Mucosa of descending colon (tissue), 3 donors: ENCODE measurements at regions not wholly inside any gene's neighbourhood (a gene's known extent, or its start where the extent isn't known, plus 50 kb on each side); places are given as distances from the start of the nearest gene placed in this dataset.
"Not testable (repeated sequence)": the region's sequence is repeated elsewhere in the genome, so short reads cannot be mapped to it uniquely, and the experiment has no call there.

Experiments
- ATAC-seq: fragments of 200-7000 bp; cut with Tn5 transposase; one replicate; pipeline ENCODE4 v1.9.1; 2020; ENCODE audit warnings: mild to moderate bottlenecking, moderate library complexity
- DNase-seq, 3 donors: peaks; one replicate each; pipeline ENCODE4 v3.0.0-alpha.2; 2020
- H3K36me3 ChIP-seq: fragments of 200-600 bp; one replicate; pipeline ENCODE4 v1.8.0; 2021; ENCODE audit warnings: low read depth, mild to moderate bottlenecking
- H3K4me1 ChIP-seq: fragments of 200-600 bp; one replicate; pipeline ENCODE4 v1.8.0; 2021; ENCODE audit warnings: low read depth, mild to moderate bottlenecking
- H3K4me3 ChIP-seq: fragments of 200-600 bp; one replicate; pipeline ENCODE4 v1.8.0; 2021; ENCODE audit warnings: mild to moderate bottlenecking
- H3K9me3 ChIP-seq: fragments of 200-600 bp; one replicate; pipeline ENCODE4 v1.8.0; 2021; ENCODE audit warnings: mild to moderate bottlenecking
- CTCF ChIP-seq: fragments of 200-600 bp; IDR thresholded peaks from one replicate; pipeline ENCODE4 v1.8.0; 2022; ENCODE audit warnings: antibody characterized with exemption, mild to moderate bottlenecking
- intact Hi-C, 2 donors: fragments of 100-400 bp; cut with DNase I in 1 of 2; cut with micrococcal nuclease in 1 of 2; formaldehyde crosslinking; loops; one replicate each; pipeline versions ENCODE4 v1.11.0 to v1.11.1; 2022; cut with DNase I, micrococcal nuclease
- donor health status: DM: no; HTN: no; CAD: no; lungs with moderate emphysema.
- donor health status: DM: no; HTN: no; CAD: no.
- donor health status: DM: no; HTN: yes; CAD: no.

- no peaks in the 10 kb centered on the region for H3K9me3 ChIP-seq
- H3K36me3 ChIP-seq: no peaks in the 10 kb centered on the region
- DNase-seq (peak in 2 of 3 donors; percentile 28 to 42), ATAC-seq (peak; percentile 71)
- no peak overlapping the region for H3K4me3 ChIP-seq
- no peak for TF ChIP-seq CTCF
- intact Hi-C loops: no loop called here
- peaks cover 4% of the 10 kb centered on the region for H3K4me1 ChIP-seq
These were observed 254.8 kb upstream of the CTBP2 start for GRCh38 chr10:125415006-125415633.

GRCh38 chr10:125411724-125412123, 251.4 kb upstream of the CTBP2 start:
- H3K9me3 ChIP-seq: no peaks in the 10 kb centered on the region
- ATAC-seq (no peak), DNase-seq (no peak)
- no peaks in the 10 kb centered on the region for H3K36me3 ChIP-seq
- no peak for TF ChIP-seq CTCF
- intact Hi-C loops: no loop called here
- H3K4me3 ChIP-seq: no peak overlapping the region
- peaks cover 4% of the 10 kb centered on the region for H3K4me1 ChIP-seq

- no peak for TF ChIP-seq CTCF
- Histone ChIP-seq H3K4me3 (no peak overlapping the region), H3K36me3 (no peaks in the 10 kb centered on the region), H3K4me1 (peaks cover 3% of the 10 kb centered on the region), H3K9me3 (no peaks in the 10 kb centered on the region)
- DNase-seq (no peak), ATAC-seq (no peak)
- intact Hi-C loops: no loop called here
These were observed 249.4 kb upstream of the CTBP2 start for GRCh38 chr10:125409756-125410155.

- Histone ChIP-seq H3K36me3 (no peaks in the 10 kb centered on the region), H3K4me3 (no peak overlapping the region), H3K9me3 (no peaks in the 10 kb centered on the region), H3K4me1 (no peaks in the 10 kb centered on the region)
- ATAC-seq (no peak), DNase-seq (no peak)
- intact Hi-C loops: no loop called here
- no peak for TF ChIP-seq CTCF
These were observed 247.2 kb upstream of the CTBP2 start for GRCh38 chr10:125407557-125407956.

GRCh38 chr10:125407000-125407502, 246.7 kb upstream of the CTBP2 start:
- Histone ChIP-seq H3K36me3 (no peaks in the 10 kb centered on the region), H3K9me3 (no peaks in the 10 kb centered on the region), H3K4me3 (no peak overlapping the region), H3K4me1 (no peaks in the 10 kb centered on the region)
- intact Hi-C loops: no loop called here
- no peak for DNase-seq
- peak; percentile 10 for ATAC-seq
- TF ChIP-seq CTCF: no peak

- H3K4me1 ChIP-seq, ATAC-seq, DNase-seq, H3K9me3 ChIP-seq, H3K36me3 ChIP-seq, intact Hi-C loops, H3K4me3 ChIP-seq: not testable (repeated sequence)
These were observed 244.5 kb upstream of the CTBP2 start for GRCh38 chr10:125404902-125405301.
